ENCODE measurements at regions not wholly inside any gene's neighbourhood (a gene's known extent, or its start where the extent isn't known, plus 50 kb on each side); places are given as distances from the start of the nearest gene placed in this dataset.

- DNase-seq (ENCODE audit: low read depth) = no peak
Observed at GRCh38 chr18:60980422-60981005, 352.7 kb upstream of the CDH20 start.

- DNase-seq (ENCODE audit: low read depth) = no peak
Observed at GRCh38 chr18:60981682-60982328, 351.4 kb upstream of the CDH20 start.

GRCh38 chr18:60982329-60982695 lies 350.9 kb upstream of the CDH20 start:
- DNase-seq (ENCODE audit: low read depth) = no peak

- DNase-seq (ENCODE audit: low read depth) = no peak
Observed at GRCh38 chr18:60982928-60983327, 350.3 kb upstream of the CDH20 start.

- DNase-seq (ENCODE audit: low read depth) = peak; percentile 59
Observed at GRCh38 chr18:60984510-60984909, 348.7 kb upstream of the CDH20 start.

GRCh38 chr18:60987963-60988362 lies 345.3 kb upstream of the CDH20 start:
- no peak for DNase-seq (ENCODE audit: low read depth)

GRCh38 chr18:60996326-60996725 lies 336.9 kb upstream of the CDH20 start:
- no peak for DNase-seq (ENCODE audit: low read depth)

GRCh38 chr18:60996822-60997221 lies 336.4 kb upstream of the CDH20 start:
- DNase-seq (ENCODE audit: low read depth) = no peak

GRCh38 chr18:61001138-61001537 lies 332.1 kb upstream of the CDH20 start:
- no peak for DNase-seq (ENCODE audit: low read depth)

GRCh38 chr18:61006687-61007224 lies 326.5 kb upstream of the CDH20 start:
- no peak for DNase-seq (ENCODE audit: low read depth)

- DNase-seq (ENCODE audit: low read depth) = no peak
Observed at GRCh38 chr18:61019338-61020301, 313.6 kb upstream of the CDH20 start.

- DNase-seq (ENCODE audit: low read depth) = no peak
Observed at GRCh38 chr18:61025596-61025995, 307.6 kb upstream of the CDH20 start.

GRCh38 chr18:61031626-61032025 lies 301.6 kb upstream of the CDH20 start:
- DNase-seq (ENCODE audit: low read depth) = no peak

- no peak for DNase-seq (ENCODE audit: low read depth)
Observed at GRCh38 chr18:61034580-61034979, 298.6 kb upstream of the CDH20 start.

- DNase-seq (ENCODE audit: low read depth) = no peak
Observed at GRCh38 chr18:61039251-61039650, 294.0 kb upstream of the CDH20 start.

GRCh38 chr18:61047794-61048193 lies 285.4 kb upstream of the CDH20 start:
- DNase-seq (ENCODE audit: low read depth) = no peak

- no peak for DNase-seq (ENCODE audit: low read depth)
Observed at GRCh38 chr18:61057443-61057842, 275.8 kb upstream of the CDH20 start.

GRCh38 chr18:61062258-61062657 lies 271.0 kb upstream of the CDH20 start:
- no peak for DNase-seq (ENCODE audit: low read depth)

- DNase-seq (ENCODE audit: low read depth) = no peak
Observed at GRCh38 chr18:61064911-61065310, 268.3 kb upstream of the CDH20 start.

- no peak for DNase-seq (ENCODE audit: low read depth)
Observed at GRCh38 chr18:61076986-61077385, 256.2 kb upstream of the CDH20 start.

- no peak for DNase-seq (ENCODE audit: low read depth)
Observed at GRCh38 chr18:61079714-61080113, 253.5 kb upstream of the CDH20 start.

- DNase-seq (ENCODE audit: low read depth) = no peak
Observed at GRCh38 chr18:61080954-61081528, 252.2 kb upstream of the CDH20 start.

Data from RPMI7951 (cell line).